22Rv1 (cell line): ENCODE measurements at regions not wholly inside any gene's neighbourhood (a gene's known extent, or its start where the extent isn't known, plus 50 kb on each side); places are given as distances from the start of the nearest gene placed in this dataset.

Experiments
- CTCF ChIP-seq: fragments of 450-650 bp; IDR thresholded peaks from 2 replicates; pipeline ENCODE4 v1.5.1; 2017; ENCODE audit warnings: mild to moderate bottlenecking
- ZFX ChIP-seq: fragments of 450-650 bp; IDR thresholded peaks from 2 replicates; pipeline ENCODE4 v1.6.1; 2017; ENCODE audit warnings: antibody characterized with exemption, borderline replicate concordance

- TF ChIP-seq CTCF (no peak), ZFX (no peak)
Observed at GRCh38 chr16:6949240-6949639, 383.4 kb upstream of the RBFOX1 start.
